SU-DHL-6 (cell line): ENCODE measurements at regions not wholly inside any gene's neighbourhood (a gene's known extent, or its start where the extent isn't known, plus 50 kb on each side); places are given as distances from the start of the nearest gene placed in this dataset.

Experiments
- CTCF ChIP-seq: fragments of 200-600 bp; sonication (generic); IDR thresholded peaks from one replicate; pipeline ENCODE4 v1.5.1; 2017; ENCODE audit warnings: antibody characterized with exemption, mild to moderate bottlenecking, low read length, moderate library complexity; ENCODE audit not compliant: insufficient read depth, poor library complexity, severe bottlenecking
- EZH2phosphoT487 ChIP-seq: fragments of 200-600 bp; sonication (generic), shearing (Covaris generic); conservative IDR thresholded peaks from 2 replicates; pipeline ENCODE4 v1.6.1; 2018; ENCODE audit warnings: mild to moderate bottlenecking, antibody characterized with exemption, low read length, moderate library complexity, mixed read lengths

GRCh38 chr17:73723317-73723716 lies 79.1 kb upstream of the SDK2 start:
- no peak for TF ChIP-seq CTCF
- no peak for TF ChIP-seq EZH2phosphoT487
